Transverse colon (tissue), 4 donors: ENCODE measurements at regions not wholly inside any gene's neighbourhood (a gene's known extent, or its start where the extent isn't known, plus 50 kb on each side); places are given as distances from the start of the nearest gene placed in this dataset.

Experiments
- DNase-seq: peaks from one replicate; pipeline ENCODE4 v3.0.0-alpha.2; 2019
- H3K27ac ChIP-seq, 4 donors: fragments of 200-600 bp; sonication (generic); 2 replicates each; pipeline ENCODE4 v1.5.1; 2016 to 2018; ENCODE audit warnings: inconsistent platforms in 4 of 4
- H3K27me3 ChIP-seq: fragments of 200-600 bp; sonication (generic); 2 replicates; pipeline ENCODE4 v1.5.1; 2017; ENCODE audit warnings: inconsistent platforms
- H3K36me3 ChIP-seq, 4 donors: fragments of 200-600 bp; sonication (generic); 2 replicates each; pipeline ENCODE4 v1.5.1; 2017 to 2019; ENCODE audit warnings: inconsistent platforms in 4 of 4
- H3K4me1 ChIP-seq, 4 donors: fragments of 200-600 bp; sonication (generic); 2 replicates each; pipeline ENCODE4 v1.5.1; 2017 to 2020; ENCODE audit warnings: inconsistent platforms in 4 of 4
- H3K4me3 ChIP-seq, 4 donors: fragments of 200-600 bp; sonication (generic); 1 replicate in 1 of 4; 2 replicates in 3 of 4; pipeline versions ENCODE4 v1.5.1 to v1.6.1; 2017 to 2019; ENCODE audit warnings: inconsistent platforms in 4 of 4
- H3K9me3 ChIP-seq, 2 donors: fragments of 200-600 bp; sonication (generic); 2 replicates each; pipeline ENCODE4 v1.5.1; 2017 to 2019; ENCODE audit warnings: inconsistent platforms in 2 of 2
- EP300 ChIP-seq: sonication (generic); formaldehyde crosslinking; IDR thresholded peaks from one replicate; pipeline ENCODE4 v1.6.1; 2017; ENCODE audit warnings: antibody characterized with exemption, low read depth
- POLR2A ChIP-seq: fragments of 450-650 bp; IDR thresholded peaks from one replicate; pipeline ENCODE4 v1.6.1; 2016; ENCODE audit warnings: antibody characterized with exemption, mild to moderate bottlenecking, moderate library complexity
- POLR2AphosphoS5 ChIP-seq, 3 donors: sonication (generic); formaldehyde crosslinking; IDR thresholded peaks; one replicate each; pipeline ENCODE4 v1.6.1; 2016; ENCODE audit warnings: antibody characterized with exemption in 3 of 3
- WGBS, 2 donors: methylation state at CpG; one replicate each; pipeline ENCODE4 v1.1.5; 2018; ENCODE audit warnings: low coverage in 1 of 2; 5-methylcytosine and 5-hydroxymethylcytosine counted together
- in situ Hi-C, 4 donors: fragments of 200-750 bp; cut with MboI; loops; one replicate each; pipeline versions ENCODE4 v1.15.0 to v1.15.1; 2017; ENCODE audit warnings: low sequenced_read_pairs in 3 of 4, low pct_ligation_motif_present in 1 of 4, low pct_unique_long_range_greater_than_20kb in 1 of 4
- intact Hi-C: fragments of 100-400 bp; cut with DNase I; formaldehyde crosslinking; loops from one replicate; pipeline ENCODE4 v1.15.1; 2023; ENCODE audit warnings: low total_unique reads
- TF ChIP-seq, protein P1 (sequence below), 5 experiments: fragments of 200-600 bp in 3 of 5; fragments of 450-650 bp in 2 of 5; sonication (generic) in 3 of 5; IDR thresholded peaks; 1 replicate in 2 of 5; 2 replicates in 3 of 5; pipeline ENCODE4 v1.5.1; 2016 to 2017; ENCODE audit warnings: antibody characterized with exemption in 5 of 5, inconsistent platforms in 3 of 5, mild to moderate bottlenecking in 2 of 5, moderate library complexity in 1 of 5

GRCh38 chr11:127411283-127411682 lies 410.7 kb upstream of the KIRREL3 start:
- Histone ChIP-seq H3K27ac (no peak overlapping the region), H3K4me3 (no peak overlapping the region), H3K36me3 (no peaks in the 10 kb centered on the region), H3K27me3 (no peaks in the 10 kb centered on the region), H3K4me1 (no peaks in the 10 kb centered on the region), H3K9me3 (peaks cover 0 to 6% of the 10 kb centered on the region in 2 donors)
- 79% methylated on average over 7 of the region's 7 CpGs; no CpG with 5 or more reads in 1 of the 2 donors for WGBS, 2 donors
- intact Hi-C loops (no loop called here), in situ Hi-C loops (no loop called here)
- TF ChIP-seq EP300 (no peak), POLR2A (no peak), POLR2AphosphoS5 (IDR thresholded peaks at IDR 0.05) (no peak)
- TF ChIP-seq, protein P1, sequence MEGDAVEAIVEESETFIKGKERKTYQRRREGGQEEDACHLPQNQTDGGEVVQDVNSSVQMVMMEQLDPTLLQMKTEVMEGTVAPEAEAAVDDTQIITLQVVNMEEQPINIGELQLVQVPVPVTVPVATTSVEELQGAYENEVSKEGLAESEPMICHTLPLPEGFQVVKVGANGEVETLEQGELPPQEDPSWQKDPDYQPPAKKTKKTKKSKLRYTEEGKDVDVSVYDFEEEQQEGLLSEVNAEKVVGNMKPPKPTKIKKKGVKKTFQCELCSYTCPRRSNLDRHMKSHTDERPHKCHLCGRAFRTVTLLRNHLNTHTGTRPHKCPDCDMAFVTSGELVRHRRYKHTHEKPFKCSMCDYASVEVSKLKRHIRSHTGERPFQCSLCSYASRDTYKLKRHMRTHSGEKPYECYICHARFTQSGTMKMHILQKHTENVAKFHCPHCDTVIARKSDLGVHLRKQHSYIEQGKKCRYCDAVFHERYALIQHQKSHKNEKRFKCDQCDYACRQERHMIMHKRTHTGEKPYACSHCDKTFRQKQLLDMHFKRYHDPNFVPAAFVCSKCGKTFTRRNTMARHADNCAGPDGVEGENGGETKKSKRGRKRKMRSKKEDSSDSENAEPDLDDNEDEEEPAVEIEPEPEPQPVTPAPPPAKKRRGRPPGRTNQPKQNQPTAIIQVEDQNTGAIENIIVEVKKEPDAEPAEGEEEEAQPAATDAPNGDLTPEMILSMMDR (IDR thresholded peaks at IDR 0.05): no peak
- DNase-seq: no peak

DNA sequence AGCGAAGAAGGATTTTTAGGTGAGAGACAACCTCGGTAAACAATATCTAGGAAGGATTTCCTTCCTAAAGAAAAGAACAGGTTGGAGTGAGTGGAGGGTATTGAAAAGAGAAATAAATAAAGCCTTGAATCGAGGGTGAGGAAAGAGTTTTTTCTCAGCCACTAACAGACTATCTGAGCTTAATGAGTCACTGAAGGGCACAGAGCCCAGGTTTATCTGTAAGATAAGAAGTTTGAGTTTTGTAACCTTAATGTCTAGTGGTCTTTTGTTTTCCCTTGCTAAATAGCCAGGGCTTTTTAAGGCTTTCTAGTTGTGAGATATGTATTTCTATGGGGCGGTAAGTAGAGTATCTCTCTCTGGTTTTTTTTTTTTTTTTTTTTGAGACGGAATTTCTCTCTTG lies 394.5 kb upstream of the KIRREL3 start:
- no peaks in the 10 kb centered on the region for H3K36me3 ChIP-seq
- no peaks in the 10 kb centered on the region for H3K27me3 ChIP-seq
- in situ Hi-C loops (no loop called here), intact Hi-C loops (no loop called here)
- H3K4me1 ChIP-seq: no peaks in the 10 kb centered on the region
- DNase-seq: no peak
- WGBS, 2 donors: 76 to 82% methylated on average over 5 of the region's 5 CpGs
- H3K4me3 ChIP-seq: no peak overlapping the region
- TF ChIP-seq POLR2AphosphoS5 (IDR thresholded peaks at IDR 0.05): no peak
- TF ChIP-seq POLR2A: no peak
- TF ChIP-seq EP300: no peak
- TF ChIP-seq, protein P1 (IDR thresholded peaks at IDR 0.05): no peak
- H3K9me3 ChIP-seq: no peaks in the 10 kb centered on the region
- no peak overlapping the region for H3K27ac ChIP-seq

GRCh38 chr11:127393460-127393997 lies 393.0 kb upstream of the KIRREL3 start:
- Histone ChIP-seq H3K27ac (no peak overlapping the region), H3K36me3 (no peaks in the 10 kb centered on the region), H3K9me3 (no peaks in the 10 kb centered on the region), H3K27me3 (no peaks in the 10 kb centered on the region), H3K4me3 (no peak overlapping the region), H3K4me1 (no peaks in the 10 kb centered on the region)
- intact Hi-C loops (no loop called here), in situ Hi-C loops (no loop called here)
- TF ChIP-seq, protein P1 (IDR thresholded peaks at IDR 0.05): no peak
- TF ChIP-seq EP300: no peak
- TF ChIP-seq POLR2A: no peak
- TF ChIP-seq POLR2AphosphoS5 (IDR thresholded peaks at IDR 0.05): no peak
- WGBS, 2 donors: 78 to 79% methylated on average over 2 to 4 of the region's 4 CpGs
- DNase-seq: no peak

DNA sequence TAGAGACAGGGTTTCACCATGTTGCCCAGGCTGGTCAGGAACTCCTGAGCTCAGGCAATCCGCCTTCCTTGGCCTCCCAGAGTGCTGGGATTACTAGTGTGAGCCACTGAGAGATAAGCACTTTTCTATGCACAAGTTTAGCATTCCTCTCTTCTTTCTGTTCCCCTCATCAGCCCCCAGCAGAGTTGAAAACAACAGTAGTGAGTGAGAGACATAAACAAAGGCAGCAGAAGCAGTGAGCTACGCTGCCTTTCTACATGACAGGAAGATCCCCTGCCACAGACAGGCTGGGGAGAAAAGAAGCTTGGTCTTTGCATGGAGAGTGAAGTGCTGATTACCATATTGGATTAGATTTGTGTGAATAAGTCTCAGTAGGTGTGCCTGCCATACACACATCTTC lies 392.0 kb upstream of the KIRREL3 start:
- intact Hi-C loops: no loop called here
- WGBS, 2 donors: 65% methylated on average over 2 of the region's 2 CpGs; no CpG with 5 or more reads in 1 of the 2 donors
- Histone ChIP-seq H3K27ac (no peak overlapping the region), H3K9me3 (no peaks in the 10 kb centered on the region), H3K4me1 (no peaks in the 10 kb centered on the region), H3K4me3 (no peak overlapping the region), H3K36me3 (no peaks in the 10 kb centered on the region), H3K27me3 (no peaks in the 10 kb centered on the region)
- in situ Hi-C loops: no loop called here
- TF ChIP-seq EP300 (no peak), POLR2A (no peak), POLR2AphosphoS5 (IDR thresholded peaks at IDR 0.05) (no peak)
- TF ChIP-seq, protein P1 (IDR thresholded peaks at IDR 0.05): no peak
- DNase-seq: no peak
